ENCODE measurements at regions not wholly inside any gene's neighbourhood (a gene's known extent, or its start where the extent isn't known, plus 50 kb on each side); places are given as distances from the start of the nearest gene placed in this dataset.

DNA sequence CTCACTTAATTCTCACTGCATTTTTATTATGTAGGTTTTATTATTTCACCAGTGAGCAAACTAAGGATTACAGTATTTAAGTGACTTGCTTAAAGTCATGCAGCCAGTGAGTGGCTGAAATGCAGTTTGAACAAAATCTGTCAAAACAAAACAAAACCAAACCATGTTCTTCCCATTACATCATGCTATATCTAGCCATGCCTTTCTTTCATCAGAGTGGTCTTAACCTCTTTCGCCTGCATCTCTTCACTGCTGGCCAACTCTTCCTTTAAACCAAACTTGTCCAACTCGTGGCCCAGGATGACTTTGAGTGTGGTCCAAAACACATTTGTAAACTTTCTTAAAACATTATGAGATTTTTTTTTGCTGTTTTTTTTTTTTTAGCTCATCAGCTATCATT lies 223.2 kb downstream of the PCDH7 start:
- no peak for DNase-seq

DNA sequence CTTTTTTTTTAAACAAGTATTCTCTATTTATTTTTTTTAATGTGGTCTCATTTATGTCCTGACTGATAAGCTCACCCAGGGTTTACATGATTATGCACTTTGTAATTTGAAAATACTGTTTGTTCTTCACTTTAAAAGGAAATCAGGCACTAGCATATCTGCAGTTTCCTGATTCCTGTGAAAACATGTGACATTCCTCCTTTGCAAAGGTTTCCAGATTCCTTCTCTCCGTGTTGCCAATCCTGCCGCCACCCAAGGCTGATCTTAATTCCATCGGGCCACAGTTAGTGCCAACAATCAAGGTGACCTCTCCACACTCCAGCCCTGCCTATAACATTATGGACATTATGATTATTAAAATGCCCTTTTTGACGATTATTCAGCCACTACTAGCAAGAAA lies 225.4 kb downstream of the PCDH7 start:
- DNase-seq, result no peak

DNA sequence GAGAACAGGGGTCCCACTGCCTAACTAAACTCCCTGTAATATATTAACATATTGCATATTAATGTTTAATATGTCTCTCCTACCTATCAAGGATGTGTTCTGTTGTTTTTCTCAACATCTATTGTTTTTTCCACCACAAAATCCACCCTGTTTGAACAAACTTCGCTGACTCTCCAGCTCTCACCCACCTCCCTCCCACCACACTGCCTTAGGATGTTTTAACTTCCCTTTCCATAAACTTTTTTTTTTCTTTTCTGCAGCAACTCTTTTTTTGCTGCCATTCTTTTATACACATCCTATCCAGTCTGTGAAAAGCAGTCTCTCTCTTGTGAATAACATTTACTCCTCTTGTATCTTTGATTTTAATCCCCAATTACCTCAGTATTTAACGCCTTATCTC lies 226.1 kb downstream of the PCDH7 start:
- DNase-seq, result no peak

DNA sequence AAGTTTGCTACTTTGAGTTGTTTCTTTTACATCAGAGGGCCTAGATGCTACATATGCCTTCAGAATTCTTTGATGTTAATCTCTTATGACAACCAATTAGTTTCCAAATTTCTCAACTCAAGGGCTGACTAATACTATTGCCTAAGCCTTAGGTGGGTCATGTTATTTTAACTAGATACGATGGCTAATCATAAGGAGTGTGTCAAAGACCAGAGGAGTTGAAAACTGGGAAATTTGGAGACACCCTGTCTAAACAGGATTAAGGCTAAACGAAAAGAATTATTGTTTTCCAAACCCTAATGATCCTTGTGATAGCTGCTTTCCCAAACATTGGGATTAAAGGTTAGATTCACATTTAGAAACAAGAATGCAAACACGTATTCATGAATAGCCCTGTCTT lies 228.5 kb downstream of the PCDH7 start:
- DNase-seq, result no peak

DNA sequence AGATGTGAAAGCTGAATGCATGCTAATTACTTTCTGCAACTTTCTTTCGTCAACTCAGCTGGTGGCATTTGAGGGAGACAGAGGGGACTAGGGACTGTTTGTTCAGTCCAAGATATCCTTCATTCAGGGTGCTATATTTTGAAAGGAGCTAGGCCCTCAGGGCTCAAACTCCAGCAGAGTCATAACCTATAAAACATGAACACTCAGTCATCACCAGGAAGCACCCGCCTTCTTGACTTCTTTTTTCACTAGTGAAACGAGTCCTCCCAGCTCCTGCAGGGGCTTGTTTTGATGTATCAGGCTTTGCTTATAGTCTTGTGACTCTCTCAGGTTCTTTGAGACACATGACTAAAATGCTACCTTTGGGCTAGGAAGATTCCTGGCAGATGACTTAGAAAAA lies 230.6 kb downstream of the PCDH7 start:
- DNase-seq, result no peak

DNA sequence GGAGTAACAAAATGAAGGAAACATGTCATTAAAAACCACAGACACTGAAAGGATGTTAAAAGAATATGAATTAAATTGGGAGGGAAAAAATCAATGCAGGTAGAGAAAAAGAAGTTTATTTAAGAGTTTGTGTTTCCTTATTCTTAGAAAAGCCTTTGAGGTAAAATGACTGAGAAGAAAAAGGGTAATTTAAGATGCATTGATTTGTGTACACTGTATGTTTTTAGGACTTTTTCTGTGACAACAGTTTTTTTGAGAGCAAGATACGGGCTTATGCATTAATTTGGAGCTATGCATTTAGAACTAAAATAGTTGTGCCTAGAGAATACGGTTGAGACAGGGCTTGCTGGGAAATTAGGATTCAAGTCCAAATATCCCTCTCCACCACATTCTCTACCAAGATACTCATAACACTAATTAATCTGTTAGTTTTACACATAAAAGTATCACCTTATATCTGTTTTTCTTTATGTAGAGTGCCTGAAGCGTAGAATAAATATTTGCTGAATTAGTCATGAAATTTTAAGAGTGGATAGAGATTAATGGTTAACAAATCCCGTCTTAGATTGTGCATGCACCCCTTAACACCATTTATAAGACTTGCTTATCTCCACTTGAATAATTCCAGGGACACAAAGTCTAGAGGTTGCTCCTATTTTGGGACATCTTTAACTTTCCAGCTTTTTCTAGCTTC lies 232.5 kb downstream of the PCDH7 start:
- no peak for DNase-seq

DNA sequence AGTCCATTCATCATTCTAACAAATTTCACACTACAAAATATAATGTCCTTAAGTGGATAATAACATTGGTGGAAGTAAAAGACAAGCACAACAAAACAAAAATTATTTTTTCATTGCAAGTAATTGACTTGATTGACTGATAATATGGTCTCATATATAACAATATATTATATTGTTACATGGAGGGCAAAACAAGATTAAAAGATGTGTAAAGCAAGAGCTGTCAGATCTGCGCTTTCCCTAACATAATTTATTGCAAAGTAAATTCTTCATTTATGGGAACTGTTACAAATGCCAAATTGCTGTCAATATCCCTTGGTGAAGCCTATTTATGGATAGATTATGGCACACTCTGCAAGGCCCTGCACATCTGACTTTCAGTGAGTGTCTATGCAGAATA lies 233.6 kb downstream of the PCDH7 start:
- DNase-seq, result no peak

DNA sequence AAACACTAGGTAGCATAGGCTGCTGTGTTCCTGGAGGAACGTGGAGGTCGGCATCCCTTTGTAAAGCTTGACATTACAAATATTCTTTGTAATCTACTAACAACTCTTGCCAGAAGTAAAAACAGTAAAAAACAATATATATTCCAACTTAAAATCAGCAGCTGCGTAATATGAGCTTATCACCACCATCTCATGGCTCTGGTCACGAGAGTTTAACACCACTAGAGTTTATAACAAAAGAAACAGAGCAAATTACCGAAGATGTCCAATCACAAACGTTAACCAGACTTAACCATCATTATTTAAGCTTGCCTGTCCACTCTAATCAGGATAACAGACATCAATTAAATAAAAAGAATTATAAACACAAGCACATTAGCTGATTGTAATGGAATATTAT lies 236.7 kb downstream of the PCDH7 start:
- DNase-seq, result no peak

DNA sequence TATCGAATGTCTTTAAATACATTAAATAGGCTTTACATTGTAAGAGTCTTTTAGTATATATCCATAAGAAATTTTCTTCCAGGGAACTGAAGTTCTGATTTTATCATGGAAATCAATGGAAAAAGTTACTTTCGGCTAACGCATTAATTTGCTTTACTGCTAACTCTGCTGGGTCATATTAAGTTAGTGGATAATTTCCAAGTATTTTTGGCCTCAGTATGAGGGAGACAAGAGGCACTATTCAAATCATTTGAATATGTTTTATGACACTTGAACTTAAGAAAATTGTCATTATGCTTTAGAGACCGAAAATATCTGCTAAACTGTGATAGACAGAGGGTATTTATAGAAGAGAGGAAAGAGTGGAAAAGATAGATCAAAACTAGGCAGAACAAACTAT lies 237.5 kb downstream of the PCDH7 start:
- DNase-seq, result no peak

DNA sequence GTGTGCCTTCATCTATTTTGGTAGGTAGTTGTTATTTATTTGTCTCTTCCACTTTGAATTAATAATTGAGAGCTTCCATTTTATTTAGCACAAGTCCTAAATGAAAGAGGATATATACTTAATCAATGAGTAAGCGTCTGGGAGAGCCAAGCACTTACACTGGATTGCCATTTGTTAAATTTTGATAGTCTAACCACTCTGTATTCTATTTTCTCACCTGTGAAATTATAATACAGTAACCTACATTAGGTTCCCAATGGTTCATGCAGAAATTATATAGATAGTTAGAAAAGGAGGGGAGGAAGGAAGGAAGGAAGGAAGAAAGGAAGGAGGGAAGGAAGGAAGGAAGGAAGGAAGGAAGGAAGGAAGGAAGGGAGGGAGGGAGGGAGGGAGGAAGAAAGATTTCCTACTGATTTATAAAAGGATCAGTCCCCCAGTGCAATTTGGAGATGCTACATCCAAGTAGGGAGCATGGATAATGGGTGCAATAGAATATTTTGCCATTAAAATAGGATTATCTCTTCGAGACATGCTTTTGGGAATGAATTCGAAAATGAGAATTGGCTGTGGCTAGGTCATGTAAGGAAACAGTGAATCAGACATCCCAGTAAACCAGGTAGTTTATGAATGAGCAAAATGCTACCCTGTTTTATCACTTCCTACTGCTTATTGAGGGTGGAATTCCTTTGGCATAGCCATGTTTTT lies 239.8 kb downstream of the PCDH7 start:
- DNase-seq, result no peak

DNA sequence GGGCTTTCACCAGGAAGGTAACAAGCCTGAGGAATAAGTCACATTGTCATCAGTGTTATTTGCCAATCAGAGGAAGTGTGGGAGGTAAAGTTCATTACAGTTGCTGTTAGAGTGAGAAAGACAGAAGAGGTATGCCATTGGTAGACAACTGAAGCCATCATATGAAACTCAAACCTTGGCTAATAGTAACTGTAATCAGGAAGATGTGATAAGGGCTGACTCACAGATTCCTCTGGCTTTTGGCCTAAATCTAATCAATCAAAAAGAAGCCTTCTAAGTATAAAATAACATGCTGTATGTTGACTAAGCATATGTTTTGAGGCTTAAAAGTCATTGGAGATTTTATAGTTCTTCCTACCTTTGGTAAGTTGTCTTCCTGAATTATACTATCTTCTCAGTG lies 242.8 kb downstream of the PCDH7 start:
- DNase-seq, result no peak

DNA sequence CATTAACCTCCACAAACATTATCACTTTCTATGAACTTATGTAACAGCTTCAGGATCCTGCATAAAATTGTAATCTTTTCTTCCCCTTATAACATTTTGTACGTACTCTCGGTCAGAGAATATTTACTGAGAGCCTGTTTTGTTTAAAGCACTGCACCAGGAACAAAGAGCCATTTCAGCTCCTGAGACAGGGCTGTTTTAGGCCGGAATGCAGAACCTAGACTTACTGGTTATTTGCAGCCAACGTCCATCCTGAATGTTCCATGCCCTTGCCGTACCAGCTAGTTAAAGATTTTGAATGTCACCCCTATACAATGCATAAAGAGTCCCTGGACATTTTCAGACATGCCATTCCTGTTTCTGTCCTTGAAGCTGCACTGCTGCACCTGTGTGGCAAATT lies 248.8 kb downstream of the PCDH7 start:
- no peak for DNase-seq

DNA sequence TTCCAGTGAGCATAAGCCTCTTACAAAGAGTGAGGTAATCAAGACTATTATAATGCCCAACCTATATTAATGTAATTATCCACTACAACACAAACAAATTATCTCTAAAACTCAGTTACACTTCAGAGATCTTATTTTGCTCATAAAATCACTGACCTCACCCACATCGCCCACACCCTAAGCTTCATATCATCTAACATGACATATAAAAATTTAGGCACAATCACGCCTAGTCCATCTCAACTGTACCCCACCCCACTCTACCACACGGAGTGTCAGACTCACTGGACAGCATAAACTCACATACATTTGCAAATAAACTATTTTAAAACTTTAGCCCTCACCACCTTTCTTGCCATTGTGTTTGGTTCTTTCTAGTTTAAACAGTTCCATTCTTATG lies 252.4 kb downstream of the PCDH7 start:
- DNase-seq, result no peak

DNA sequence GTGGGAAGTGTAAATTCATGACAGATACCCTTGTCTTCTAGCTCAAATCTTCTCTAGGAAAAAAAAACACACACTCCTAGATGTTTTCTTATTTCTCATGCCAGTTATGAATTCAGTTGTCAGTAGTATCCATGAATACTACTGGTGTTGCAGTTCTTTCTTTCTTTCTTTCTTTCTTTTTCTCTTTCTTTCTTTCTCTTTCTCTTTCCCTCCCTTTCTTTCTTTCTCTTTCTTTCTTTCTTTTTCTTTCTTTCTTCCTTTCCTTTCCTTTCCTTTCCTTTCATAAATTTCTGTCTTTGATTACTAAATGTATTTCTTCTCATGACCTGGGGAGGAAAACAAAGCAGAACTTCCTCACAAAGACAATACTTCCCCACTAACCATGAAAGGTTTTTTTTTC lies 253.8 kb downstream of the PCDH7 start:
- DNase-seq, result no peak

DNA sequence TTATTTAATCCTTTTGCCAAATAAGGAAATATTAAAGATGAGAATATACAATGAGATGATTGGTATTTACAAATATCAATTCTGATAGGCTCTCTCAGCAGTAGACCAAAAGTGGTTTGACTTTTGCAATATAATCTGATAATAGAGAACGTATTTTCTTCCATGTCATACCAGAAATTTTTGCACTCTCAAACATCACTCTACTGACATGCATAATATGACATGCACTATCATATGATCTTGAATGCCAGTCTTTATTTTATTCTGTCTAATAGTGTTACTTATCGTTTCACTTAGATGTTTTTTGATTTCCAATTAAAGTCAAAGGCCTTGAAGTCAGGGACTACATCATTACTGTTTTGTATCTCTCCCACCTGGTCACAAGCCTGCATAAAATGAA lies 259.2 kb downstream of the PCDH7 start:
- DNase-seq, result no peak

DNA sequence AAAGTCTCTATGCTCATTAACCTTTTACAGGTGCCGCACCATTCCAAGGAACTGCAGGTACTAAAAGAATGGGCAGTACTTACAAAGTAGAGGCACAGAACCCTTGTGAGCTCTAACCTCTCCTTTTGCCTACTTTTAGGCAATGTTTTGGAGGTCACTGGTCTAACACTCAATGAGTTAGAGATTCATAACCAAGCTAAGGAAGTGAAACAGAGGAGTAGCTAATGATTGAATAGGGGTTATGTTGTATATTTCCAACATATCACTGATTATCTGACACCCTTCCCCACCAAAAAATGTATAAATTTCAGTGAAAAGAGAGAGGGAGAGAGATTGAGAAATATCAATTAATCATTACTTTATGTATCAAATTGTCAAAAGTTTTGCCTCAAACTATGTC lies 269.3 kb downstream of the PCDH7 start:
- DNase-seq, result no peak

DNA sequence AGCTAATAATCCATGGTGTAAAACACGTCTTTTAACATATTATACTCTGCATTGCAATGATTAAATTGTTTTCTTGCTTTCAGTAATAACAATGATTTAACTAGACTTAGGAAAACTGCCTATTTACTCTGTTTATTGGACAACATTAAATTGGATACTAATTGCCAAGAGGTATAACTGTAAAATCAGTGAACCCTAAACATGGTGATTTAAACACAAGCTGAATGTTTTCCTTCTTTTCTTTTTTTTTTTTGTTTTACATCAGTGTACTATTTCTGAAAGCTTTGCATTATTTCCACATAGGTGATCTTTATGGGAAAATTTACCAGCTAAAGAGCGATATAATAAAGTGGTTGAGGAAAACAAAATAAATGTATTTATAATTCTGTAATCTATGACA lies 276.7 kb downstream of the PCDH7 start:
- no peak for DNase-seq

DNA sequence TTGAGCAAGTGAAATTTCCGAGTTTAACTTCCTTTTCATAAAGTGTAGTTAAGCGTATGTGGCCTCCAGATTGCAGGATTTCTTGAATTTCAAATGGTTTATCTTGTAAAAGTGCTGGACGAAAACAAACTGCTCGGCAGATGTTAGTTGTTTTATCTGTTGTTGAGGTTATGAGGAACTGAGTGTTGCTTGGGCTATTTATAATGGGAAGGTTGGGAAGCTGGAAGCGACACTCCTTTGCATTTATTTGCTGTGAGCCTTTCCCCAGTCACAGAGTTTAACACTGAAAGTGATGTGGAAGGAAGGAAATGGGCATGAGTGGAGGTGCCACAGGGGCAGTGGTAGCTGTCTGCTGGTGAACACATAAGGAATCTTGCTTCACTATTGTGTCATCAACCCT lies 284.9 kb downstream of the PCDH7 start:
- no peak for DNase-seq

DNA sequence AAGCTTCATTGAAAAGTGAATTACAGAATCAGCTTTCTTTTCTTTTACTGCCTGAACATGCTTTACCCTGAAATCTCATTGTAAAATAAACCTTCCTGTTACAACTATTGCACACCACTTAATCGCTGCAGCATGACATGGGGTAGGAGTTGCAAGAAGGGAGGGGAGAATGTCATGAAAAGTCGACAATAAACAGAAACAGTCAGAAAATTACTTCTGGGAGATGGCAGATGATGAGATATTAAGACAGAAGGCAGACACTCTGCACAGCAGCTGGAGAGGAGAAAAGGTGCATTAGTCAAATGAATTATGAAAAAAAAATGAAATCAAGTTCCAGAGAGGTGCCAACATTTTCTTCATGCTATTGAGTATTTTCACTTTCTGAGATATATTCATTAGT lies 287.7 kb downstream of the PCDH7 start:
- no peak for DNase-seq

DNA sequence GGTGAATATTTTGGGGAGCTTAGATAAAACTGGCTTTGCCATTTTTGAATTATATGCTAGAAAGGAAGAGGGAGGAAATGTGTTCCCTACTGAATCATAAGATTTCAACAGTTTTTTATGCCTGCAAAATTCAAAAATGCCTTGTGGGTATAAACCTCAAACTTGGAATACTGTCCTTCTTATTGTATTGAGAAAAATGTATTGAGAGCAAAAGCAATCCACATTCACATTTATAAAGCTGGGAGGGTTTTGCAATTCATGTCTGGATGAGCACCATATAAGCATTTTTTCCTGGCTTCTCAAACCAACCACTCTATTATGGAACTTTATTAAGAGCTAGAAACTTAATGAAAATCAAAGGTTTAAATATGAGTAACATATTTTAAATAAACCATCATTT lies 289.8 kb downstream of the PCDH7 start:
- no peak for DNase-seq

DNA sequence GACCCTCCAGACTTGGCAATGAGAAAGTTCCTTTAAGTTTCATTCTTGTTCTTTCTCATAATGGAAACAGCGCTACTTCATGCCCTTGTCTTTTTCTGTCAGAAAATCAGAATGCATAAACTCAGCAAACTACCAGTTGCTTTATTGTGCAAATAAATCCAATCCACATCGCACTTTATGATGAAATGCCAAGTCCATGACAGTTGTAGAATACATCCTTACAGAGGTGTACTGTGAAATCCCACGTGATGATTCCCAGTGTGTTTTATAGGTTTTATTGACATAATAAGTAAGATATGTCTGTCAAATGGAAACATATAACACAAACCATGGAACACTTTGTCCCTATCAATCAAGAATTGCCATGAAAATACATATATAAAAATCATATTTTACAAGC lies 295.0 kb downstream of the PCDH7 start:
- DNase-seq, result no peak

DNA sequence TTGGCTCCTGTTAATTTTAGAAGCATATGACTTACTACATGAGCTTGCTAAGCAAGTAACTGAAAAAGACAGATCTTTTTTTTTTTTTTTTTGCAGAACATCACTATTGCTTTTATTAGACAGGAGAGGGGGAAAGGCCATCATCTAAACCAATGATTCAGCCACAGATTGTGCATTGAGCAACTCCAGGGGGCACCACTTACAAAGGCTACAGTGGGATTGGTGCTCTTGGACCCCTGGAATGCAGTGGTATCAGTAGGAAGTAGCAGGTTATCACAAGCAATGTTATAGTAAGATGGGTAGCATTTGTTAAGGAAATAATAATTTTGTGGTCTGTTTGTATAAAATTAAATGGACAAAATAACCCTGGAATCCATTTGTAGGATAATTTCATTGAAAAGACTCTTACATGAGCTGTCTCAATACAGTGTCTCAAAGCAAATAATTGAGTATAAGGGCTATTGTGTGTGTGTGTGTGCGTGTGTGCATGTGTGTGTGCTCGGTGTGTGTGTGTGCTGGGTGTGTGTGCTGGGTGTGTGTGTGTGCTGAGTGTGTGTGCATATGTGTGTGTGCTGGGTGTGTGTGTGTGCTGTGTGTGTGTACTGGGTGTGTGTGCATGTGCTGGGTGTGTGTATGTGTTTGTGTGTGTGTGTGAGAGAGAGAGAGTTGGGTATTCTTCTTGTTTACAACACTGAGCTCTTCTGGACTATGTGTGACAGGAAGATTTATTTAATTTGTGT lies 296.3 kb downstream of the PCDH7 start:
- DNase-seq, result no peak

DNA sequence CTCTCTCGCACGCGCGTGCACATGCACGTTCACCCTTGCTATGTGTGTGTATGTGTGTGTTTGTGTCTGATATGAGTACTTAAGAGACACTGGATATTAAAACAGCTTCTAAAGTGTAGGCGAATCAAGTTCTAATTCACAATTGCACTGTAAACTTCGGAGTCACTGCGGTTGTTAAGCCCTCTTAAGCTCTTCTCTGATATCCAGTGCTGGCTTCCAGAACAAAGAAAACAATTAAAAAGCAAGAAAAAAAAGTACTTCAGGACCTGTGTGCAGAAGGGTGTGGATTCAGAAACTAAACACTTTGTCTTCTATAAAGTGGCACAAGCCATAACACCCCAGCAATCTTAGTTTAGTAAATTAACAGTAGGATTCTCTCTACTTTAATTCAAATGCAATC lies 300.2 kb downstream of the PCDH7 start:
- DNase-seq, result no peak

DNA sequence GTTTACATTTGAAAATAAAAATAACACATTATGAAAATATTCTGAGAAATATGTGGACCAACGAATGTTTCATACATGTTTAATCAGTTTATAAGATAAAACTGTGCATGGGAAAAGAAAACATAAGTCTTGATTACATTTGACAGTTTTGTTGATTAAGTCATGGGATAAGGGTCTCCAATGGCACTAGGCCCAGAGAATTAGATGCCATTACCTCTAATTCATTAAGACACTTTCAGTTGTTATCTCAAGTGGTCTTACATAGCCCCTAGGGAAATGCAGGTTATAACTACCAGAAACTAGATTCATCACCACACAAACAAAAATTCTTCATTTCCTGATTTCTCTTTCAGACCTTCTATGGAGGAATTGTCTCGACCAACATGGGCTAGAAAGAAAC lies 300.8 kb downstream of the PCDH7 start:
- DNase-seq, result no peak

All from NCI-H2029 treated with DMSO at 0.1 percent for 48 hours (cell line).